Psoas muscle (tissue), 7 donors: ENCODE measurements at regions not wholly inside any gene's neighbourhood (a gene's known extent, or its start where the extent isn't known, plus 50 kb on each side); places are given as distances from the start of the nearest gene placed in this dataset.

ENCODE experiments used
- ATAC-seq, 4 donors: fragments of 200-7000 bp; cut with Tn5 transposase; one replicate each; pipeline ENCODE4 v1.9.1; 2020; ENCODE audit warnings: moderate library complexity in 3 of 4, mild to moderate bottlenecking in 2 of 4
- DNase-seq, 2 donors: peaks; one replicate each; pipeline ENCODE4 v3.0.0-alpha.2; 2020
- H3K27ac ChIP-seq: fragments of 200-600 bp; one replicate; pipeline ENCODE4 v1.8.0; 2022
- H3K27me3 ChIP-seq, 3 donors: fragments of 200-600 bp in 1 of 3; one replicate each; pipeline versions ENCODE4 v1.6.1 to v1.8.0; 2013 to 2022; ENCODE audit warnings: low read length in 2 of 3, mild to moderate bottlenecking in 2 of 3, moderate library complexity in 1 of 3; ENCODE audit not compliant: insufficient read depth in 3 of 3
- H3K36me3 ChIP-seq, 2 donors: fragments of 200-600 bp in 1 of 2; one replicate each; pipeline versions ENCODE4 v1.6.1 to v1.8.0; 2013 to 2022; ENCODE audit warnings: low read depth in 1 of 2, mild to moderate bottlenecking in 1 of 2, moderate library complexity in 1 of 2; ENCODE audit not compliant: insufficient read depth in 1 of 2
- H3K4me1 ChIP-seq: fragments of 200-600 bp; one replicate; pipeline ENCODE4 v1.8.0; 2022
- H3K4me3 ChIP-seq: fragments of 200-600 bp; one replicate; pipeline ENCODE4 v1.8.0; 2022; ENCODE audit warnings: mild to moderate bottlenecking
- H3K9me3 ChIP-seq: fragments of 200-600 bp; one replicate; pipeline ENCODE4 v1.8.0; 2022
- CTCF ChIP-seq: fragments of 200-600 bp; IDR thresholded peaks from one replicate; pipeline ENCODE4 v1.8.0; 2022; ENCODE audit warnings: antibody characterized with exemption
- WGBS, 3 donors: extraction: QIAGEN DNeasy Blood & Tissue Kit; methylation state at CpG; one replicate each; pipeline versions ENCODE4 v1.1.6 to v1.1.7; 2013; 5-methylcytosine and 5-hydroxymethylcytosine counted together
- intact Hi-C, 2 donors: fragments of 100-400 bp; cut with DNase I; formaldehyde crosslinking; loops; one replicate each; pipeline versions ENCODE4 v1.11.0 to v1.14.2; 2022
- donor health status: healthy with polysubstance abuse.
- donor health status: DM: no; HTN: no; CAD: no; lungs with moderate emphysema.
- donor health status: Bipolar disorder and iron deficiency.
- donor health status: healthy.
- donor health status: DM: yes; HTN: yes; CAD: no.
- donor health status: DM: no; HTN: no; CAD: no.
- donor health status: DM: yes; HTN: yes; CAD: no.

GRCh38 chr4:138668309-138668708 lies 347.3 kb upstream of the NOCT start:
- Histone ChIP-seq H3K36me3 (no peaks in the 10 kb centered on the region), H3K4me3 (no peak overlapping the region), H3K9me3 (no peaks in the 10 kb centered on the region), H3K4me1 (no peaks in the 10 kb centered on the region), H3K27me3 (no peaks in the 10 kb centered on the region), H3K27ac (no peak overlapping the region)
- 95 to 98% (median 96%) methylated on average over 3 of the region's 3 CpGs for whole genome bisulfite sequencing, 3 donors
- ATAC-seq (no peak), DNase-seq (no peak)
- intact Hi-C loops, result no loop called here
- no peak for TF ChIP-seq CTCF

- Histone ChIP-seq H3K27me3 (no peaks in the 10 kb centered on the region), H3K4me1 (no peaks in the 10 kb centered on the region), H3K9me3 (no peaks in the 10 kb centered on the region), H3K27ac (no peak overlapping the region), H3K4me3 (no peak overlapping the region), H3K36me3 (no peaks in the 10 kb centered on the region)
- DNase-seq (no peak), ATAC-seq (no peak)
- 52 to 65% (median 62%) methylated on average over 6 of the region's 6 CpGs for WGBS, 3 donors
- intact Hi-C loops, result no loop called here
- no peak for TF ChIP-seq CTCF
Observed at GRCh38 chr4:138666366-138666765, 349.2 kb upstream of the NOCT start.

GRCh38 chr4:138665851-138666250 lies 349.7 kb upstream of the NOCT start:
- intact Hi-C loops, result no loop called here
- DNase-seq (no peak), ATAC-seq (no peak)
- Histone ChIP-seq H3K36me3 (no peaks in the 10 kb centered on the region), H3K9me3 (no peaks in the 10 kb centered on the region), H3K4me3 (no peak overlapping the region), H3K4me1 (no peaks in the 10 kb centered on the region), H3K27ac (no peak overlapping the region), H3K27me3 (no peaks in the 10 kb centered on the region)
- no peak for TF ChIP-seq CTCF
- WGBS, 3 donors, result 71 to 84% (median 76%) methylated on average over 4 of the region's 4 CpGs

GRCh38 chr4:138663883-138664282 lies 351.7 kb upstream of the NOCT start:
- Histone ChIP-seq H3K27me3 (no peaks in the 10 kb centered on the region), H3K27ac (no peak overlapping the region), H3K4me3 (no peak overlapping the region), H3K4me1 (no peaks in the 10 kb centered on the region), H3K9me3 (no peaks in the 10 kb centered on the region), H3K36me3 (no peaks in the 10 kb centered on the region)
- intact Hi-C loops, result no loop called here
- no peak for DNase-seq
- no peak for ATAC-seq
- no peak for TF ChIP-seq CTCF
- WGBS, 3 donors, result 27 to 47% (median 43%) methylated on average over 4 of the region's 4 CpGs

GRCh38 chr4:138659812-138660316 lies 355.7 kb upstream of the NOCT start:
- 95 to 100% (median 98%) methylated on average over 6 of the region's 6 CpGs for WGBS, 3 donors
- Histone ChIP-seq H3K4me1 (no peaks in the 10 kb centered on the region), H3K27ac (no peak overlapping the region), H3K36me3 (no peaks in the 10 kb centered on the region), H3K27me3 (no peaks in the 10 kb centered on the region), H3K4me3 (no peak overlapping the region), H3K9me3 (no peaks in the 10 kb centered on the region)
- intact Hi-C loops, result no loop called here
- ATAC-seq (no peak), DNase-seq (no peak)
- TF ChIP-seq CTCF, result no peak
